Fibroblast of villous mesenchyme (primary cell): ENCODE measurements at regions not wholly inside any gene's neighbourhood (a gene's known extent, or its start where the extent isn't known, plus 50 kb on each side); places are given as distances from the start of the nearest gene placed in this dataset.
"Not testable (repeated sequence)": the region's sequence is repeated elsewhere in the genome, so short reads cannot be mapped to it uniquely, and the experiment has no call there.

Experiments used
- DNase-seq: peaks from one replicate; pipeline ENCODE4 v3.0.0-alpha.2; 2010; ENCODE audit warnings: low read depth
- H3K4me3 ChIP-seq: 2 replicates; pipeline ENCODE4 v1.5.1; 2011; ENCODE audit warnings: low read depth, mild to moderate bottlenecking, low read length
- TF ChIP-seq, protein P1 (sequence below): IDR thresholded peaks from 2 replicates; pipeline ENCODE4 v1.5.1; 2012; ENCODE audit warnings: low read depth, mild to moderate bottlenecking, low read length; ENCODE audit not compliant: insufficient read depth

- DNase-seq: no peak
- H3K4me3 ChIP-seq: no peak overlapping the region
- TF ChIP-seq, protein P1, sequence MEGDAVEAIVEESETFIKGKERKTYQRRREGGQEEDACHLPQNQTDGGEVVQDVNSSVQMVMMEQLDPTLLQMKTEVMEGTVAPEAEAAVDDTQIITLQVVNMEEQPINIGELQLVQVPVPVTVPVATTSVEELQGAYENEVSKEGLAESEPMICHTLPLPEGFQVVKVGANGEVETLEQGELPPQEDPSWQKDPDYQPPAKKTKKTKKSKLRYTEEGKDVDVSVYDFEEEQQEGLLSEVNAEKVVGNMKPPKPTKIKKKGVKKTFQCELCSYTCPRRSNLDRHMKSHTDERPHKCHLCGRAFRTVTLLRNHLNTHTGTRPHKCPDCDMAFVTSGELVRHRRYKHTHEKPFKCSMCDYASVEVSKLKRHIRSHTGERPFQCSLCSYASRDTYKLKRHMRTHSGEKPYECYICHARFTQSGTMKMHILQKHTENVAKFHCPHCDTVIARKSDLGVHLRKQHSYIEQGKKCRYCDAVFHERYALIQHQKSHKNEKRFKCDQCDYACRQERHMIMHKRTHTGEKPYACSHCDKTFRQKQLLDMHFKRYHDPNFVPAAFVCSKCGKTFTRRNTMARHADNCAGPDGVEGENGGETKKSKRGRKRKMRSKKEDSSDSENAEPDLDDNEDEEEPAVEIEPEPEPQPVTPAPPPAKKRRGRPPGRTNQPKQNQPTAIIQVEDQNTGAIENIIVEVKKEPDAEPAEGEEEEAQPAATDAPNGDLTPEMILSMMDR: no peak
Measured at GRCh38 chr2:52429171-52429570, 1338.4 kb upstream of the CHAC2 start.

DNA sequence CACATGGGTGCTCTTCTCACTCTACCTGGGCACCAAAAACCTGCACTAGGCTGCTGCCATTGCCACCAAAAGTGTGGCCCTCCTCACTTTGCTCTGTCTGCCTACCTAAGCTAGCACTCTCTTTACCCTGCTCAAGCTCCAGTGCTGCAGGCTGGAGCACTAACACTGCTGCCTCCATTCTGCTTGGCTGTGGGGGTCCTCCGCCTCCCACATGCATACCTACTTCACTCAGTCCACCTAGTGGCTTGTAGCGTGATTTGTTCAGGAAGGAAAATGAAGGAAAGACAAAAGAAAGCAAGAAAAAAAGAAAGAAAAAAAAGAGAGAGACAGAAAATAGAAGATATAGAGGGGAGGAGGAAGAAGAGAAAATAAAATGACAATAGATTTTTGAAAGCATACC lies 1339.4 kb upstream of the CHAC2 start:
- TF ChIP-seq, protein P1: no peak
- no peak for DNase-seq
- H3K4me3 ChIP-seq: no peak overlapping the region

DNA sequence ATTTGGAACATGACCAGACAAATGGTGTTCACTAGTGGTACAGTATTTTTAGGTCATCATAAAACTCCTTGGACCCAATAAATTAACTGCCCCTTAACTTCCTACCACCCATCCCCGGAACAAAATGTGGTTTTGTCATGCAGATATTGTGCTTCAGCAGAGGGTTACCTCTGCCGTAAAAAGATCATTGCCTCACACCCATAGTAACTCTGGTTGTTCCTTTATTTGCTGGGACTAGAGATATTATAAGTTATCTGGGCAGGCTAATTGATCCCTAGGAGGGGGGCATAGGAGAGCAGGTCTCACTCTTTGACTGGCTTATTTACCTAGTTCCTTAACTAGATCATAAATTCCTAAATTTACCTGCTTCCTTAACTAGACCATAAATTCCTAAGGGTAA lies 1343.9 kb upstream of the CHAC2 start:
- no peak overlapping the region for H3K4me3 ChIP-seq
- DNase-seq: no peak
- TF ChIP-seq, protein P1: no peak

DNA sequence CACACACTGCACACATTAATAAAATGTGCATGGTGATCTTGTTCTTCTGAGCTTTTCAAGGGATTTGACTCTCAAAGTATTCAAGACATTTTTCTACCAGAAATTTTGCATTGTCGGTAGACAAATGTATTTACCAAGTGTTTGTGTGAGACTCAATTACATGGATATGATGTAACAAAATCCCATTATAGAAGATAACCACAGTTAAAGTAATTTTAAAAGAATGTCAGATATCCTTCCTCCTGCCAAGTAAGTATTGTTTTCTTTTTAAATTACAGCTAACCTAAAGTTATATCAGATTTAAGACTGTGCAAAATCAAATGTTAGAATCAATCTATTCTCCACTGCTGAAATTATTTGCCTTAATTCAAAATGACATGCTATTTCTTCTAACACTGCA lies 1344.5 kb upstream of the CHAC2 start:
- no peak for DNase-seq
- TF ChIP-seq, protein P1: no peak
- no peak overlapping the region for H3K4me3 ChIP-seq

DNA sequence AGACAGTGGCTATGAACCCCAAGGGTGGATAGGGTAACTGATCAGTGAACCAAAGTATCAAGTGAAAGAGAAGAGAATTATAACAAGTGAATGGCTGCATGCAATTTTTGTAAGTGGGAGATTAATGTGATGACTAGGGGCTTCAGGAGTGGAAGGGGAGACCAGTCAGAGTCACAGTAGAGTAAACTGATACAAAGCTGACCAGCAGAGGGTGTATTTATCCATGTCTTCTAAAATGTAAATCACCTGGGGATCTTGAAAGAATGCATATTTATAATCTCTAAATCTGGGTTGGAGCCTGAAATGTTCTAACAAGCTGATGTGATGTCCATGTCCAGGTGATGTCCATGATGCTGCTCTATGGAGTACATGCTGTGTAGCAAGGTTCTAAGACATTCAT lies 1351.3 kb upstream of the CHAC2 start:
- no peak overlapping the region for H3K4me3 ChIP-seq
- DNase-seq: no peak
- TF ChIP-seq, protein P1: no peak

- no peak for DNase-seq
- H3K4me3 ChIP-seq: no peak overlapping the region
- TF ChIP-seq, protein P1: no peak
Measured at GRCh38 chr2:52414561-52415295, 1352.9 kb upstream of the CHAC2 start.

DNA sequence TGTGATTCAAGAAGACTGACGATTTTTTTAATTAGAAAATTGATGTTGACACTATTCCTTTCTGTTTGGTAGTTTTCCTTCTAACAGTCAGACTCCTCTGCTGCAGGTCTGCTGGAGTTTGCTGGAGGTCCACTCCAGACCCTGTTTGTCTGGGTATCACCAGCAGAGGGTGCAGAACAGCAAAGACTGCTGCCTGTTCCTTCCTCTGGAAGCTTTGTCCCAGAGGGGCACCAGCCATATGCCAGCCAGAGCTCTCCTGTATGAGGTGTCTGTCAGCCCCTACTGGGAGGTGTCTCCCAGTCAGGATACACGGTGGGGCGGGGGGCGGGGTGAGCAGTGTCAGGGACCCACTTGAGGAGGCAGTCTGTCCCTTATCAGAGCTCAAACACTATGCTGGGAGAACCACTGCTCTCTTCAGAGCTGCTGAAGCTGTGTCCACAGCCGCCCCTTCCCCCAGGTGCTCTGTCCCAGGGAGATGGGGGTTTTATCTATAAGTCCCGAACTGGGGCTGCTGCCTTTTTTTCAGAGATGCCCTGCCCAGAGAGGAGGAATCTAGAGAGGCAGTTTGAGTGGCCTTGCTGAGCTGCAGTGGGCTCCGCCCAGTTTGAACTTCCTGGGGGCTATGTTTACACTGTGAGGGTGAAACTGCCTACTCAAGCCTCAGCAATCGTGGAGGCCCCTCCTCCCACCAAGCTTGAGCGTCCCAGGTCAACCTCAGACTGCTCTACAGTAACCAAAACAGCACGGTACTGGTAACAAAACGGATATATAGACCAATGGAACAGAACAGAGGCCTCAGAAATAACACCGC lies 1358.1 kb upstream of the CHAC2 start:
- H3K4me3 ChIP-seq, DNase-seq: not testable (repeated sequence)
